Esophagus (tissue), 2 donors: ENCODE measurements at regions not wholly inside any gene's neighbourhood (a gene's known extent, or its start where the extent isn't known, plus 50 kb on each side); places are given as distances from the start of the nearest gene placed in this dataset.
"Not testable (repeated sequence)": the region's sequence is repeated elsewhere in the genome, so short reads cannot be mapped to it uniquely, and the experiment has no call there.

Experiments used
- H3K27ac ChIP-seq, 2 donors: one replicate each; pipeline ENCODE4 v1.5.1; 2013; ENCODE audit warnings: low read depth in 2 of 2, mild to moderate bottlenecking in 2 of 2, inconsistent platforms in 1 of 2, low read length in 1 of 2, moderate library complexity in 1 of 2
- H3K27me3 ChIP-seq, 2 donors: one replicate each; pipeline ENCODE4 v1.6.1; 2013; ENCODE audit warnings: low read length in 2 of 2, control low read depth in 1 of 2, mild to moderate bottlenecking in 1 of 2; ENCODE audit not compliant: insufficient read depth in 2 of 2, control insufficient read depth in 1 of 2
- H3K36me3 ChIP-seq, 2 donors: one replicate each; pipeline ENCODE4 v1.6.1; 2013; ENCODE audit warnings: low read length in 1 of 2; ENCODE audit not compliant: control insufficient read depth in 2 of 2, insufficient read depth in 2 of 2
- H3K4me1 ChIP-seq, 2 donors: one replicate each; pipeline ENCODE4 v1.6.1; 2013; ENCODE audit warnings: low read length in 1 of 2; ENCODE audit not compliant: control insufficient read depth in 2 of 2, insufficient read depth in 2 of 2
- H3K4me3 ChIP-seq, 2 donors: one replicate each; pipeline ENCODE4 v1.5.1; 2013; ENCODE audit warnings: low read length in 2 of 2, mild to moderate bottlenecking in 2 of 2, low read depth in 1 of 2, moderate library complexity in 1 of 2
- H3K9me3 ChIP-seq, 2 donors: one replicate each; pipeline ENCODE4 v1.6.1; 2013; ENCODE audit warnings: mild to moderate bottlenecking in 2 of 2, low read depth in 1 of 2, low read length in 1 of 2, moderate library complexity in 1 of 2; ENCODE audit not compliant: control insufficient read depth in 2 of 2, insufficient read depth in 1 of 2
- WGBS, 2 donors: extraction: QIAGEN DNeasy Blood & Tissue Kit; methylation state at CpG; one replicate each; pipeline ENCODE4 v1.1.7; 2013; 5-methylcytosine and 5-hydroxymethylcytosine counted together
- donor health status: healthy with polysubstance abuse.
- donor health status: Bipolar disorder and iron deficiency.

GRCh38 chr5:145629047-145629446 lies 206.1 kb downstream of the PRELID2 start:
- WGBS, 2 donors, result 70 to 80% methylated on average over 3 of the region's 3 CpGs
- no peaks in the 10 kb centered on the region for H3K27me3 ChIP-seq
- H3K27ac ChIP-seq, result no peak overlapping the region
- H3K4me3 ChIP-seq, result no peak overlapping the region
- no peaks in the 10 kb centered on the region for H3K9me3 ChIP-seq
- H3K36me3 ChIP-seq, result no peaks in the 10 kb centered on the region
- no peaks in the 10 kb centered on the region for H3K4me1 ChIP-seq

DNA sequence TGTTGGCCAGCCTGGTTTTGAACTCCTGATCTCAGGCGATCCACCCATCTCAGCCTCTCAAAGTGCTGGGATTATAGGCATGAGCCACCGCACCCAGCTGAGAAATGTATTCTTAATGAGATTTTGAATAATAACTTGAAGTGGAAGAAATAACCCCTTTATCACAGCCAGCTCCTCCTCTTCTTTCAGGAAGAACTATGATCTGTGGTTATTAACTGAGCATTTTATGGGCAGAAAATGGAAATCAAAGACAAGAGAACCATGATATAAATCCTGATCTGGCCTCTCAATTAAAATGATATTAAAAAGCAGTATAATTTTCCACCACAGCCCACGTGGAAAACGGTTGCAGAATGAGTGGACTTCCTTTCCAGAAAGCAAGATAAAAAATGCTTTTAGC lies 206.6 kb downstream of the PRELID2 start:
- 76 to 82% methylated on average over 4 of the region's 4 CpGs for WGBS, 2 donors

GRCh38 chr5:145619806-145620310 lies 215.3 kb downstream of the PRELID2 start:
- no peak overlapping the region for H3K4me3 ChIP-seq
- no peak overlapping the region for H3K27ac ChIP-seq
- H3K9me3 ChIP-seq, result peaks cover 0 to 3% of the 10 kb centered on the region in 2 donors
- no peaks in the 10 kb centered on the region for H3K36me3 ChIP-seq
- WGBS, 2 donors, result 92 to 93% methylated on average over 1 of the region's 1 CpG
- H3K4me1 ChIP-seq, result no peaks in the 10 kb centered on the region
- no peaks in the 10 kb centered on the region for H3K27me3 ChIP-seq

More for the DNA sequence above, 206.6 kb downstream of the PRELID2 start:
- Histone ChIP-seq H3K4me1 (no peaks in the 10 kb centered on the region), H3K27me3 (no peaks in the 10 kb centered on the region), H3K4me3 (no peak overlapping the region), H3K9me3 (peaks cover 0 to 3% of the 10 kb centered on the region in 2 donors), H3K27ac (no peak overlapping the region), H3K36me3 (no peaks in the 10 kb centered on the region)

DNA sequence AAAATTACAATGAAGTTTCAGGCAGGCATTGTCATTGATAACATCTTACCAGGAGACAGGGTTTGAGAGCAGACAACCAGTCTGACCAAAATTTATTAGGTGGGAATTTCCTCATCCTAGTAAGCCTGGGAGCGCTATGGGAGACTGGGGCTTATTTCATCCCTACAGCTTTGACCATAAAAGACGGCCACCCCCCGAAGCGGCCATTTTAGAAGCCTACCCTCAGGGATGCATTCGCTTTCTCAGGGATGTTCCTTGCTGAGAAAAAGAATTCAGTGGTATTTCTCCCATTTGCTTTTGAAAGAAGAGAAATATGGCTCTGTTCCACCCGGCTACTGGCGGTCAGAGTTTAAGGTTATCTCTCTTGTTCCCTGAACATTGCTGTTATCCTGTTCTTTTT lies 218.4 kb downstream of the PRELID2 start:
- not testable (repeated sequence) for H3K36me3 ChIP-seq, H3K27me3 ChIP-seq, H3K9me3 ChIP-seq, H3K4me1 ChIP-seq, H3K27ac ChIP-seq, H3K4me3 ChIP-seq
- WGBS, 2 donors, result 95 to 98% methylated on average over 7 of the region's 7 CpGs

DNA sequence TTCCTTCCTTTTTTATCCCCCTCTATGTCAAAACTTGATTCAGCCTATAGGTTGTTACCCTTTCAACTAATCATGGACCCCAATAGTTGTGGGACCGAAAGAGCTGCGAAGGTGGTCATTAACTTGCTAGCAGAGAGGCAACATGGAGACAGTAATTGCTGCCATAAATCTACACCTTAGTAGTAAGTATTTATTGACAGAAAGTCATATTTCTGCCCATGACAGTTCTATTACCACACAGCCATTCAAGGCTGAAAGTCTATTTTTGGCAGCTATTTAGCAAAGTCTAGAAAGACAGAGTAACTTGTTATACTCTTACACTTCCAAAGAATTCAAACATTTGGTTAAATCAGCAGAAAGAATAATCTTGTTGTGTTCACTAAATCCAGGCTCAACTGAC lies 236.2 kb downstream of the PRELID2 start:
- no peaks in the 10 kb centered on the region for H3K36me3 ChIP-seq
- no peaks in the 10 kb centered on the region for H3K4me1 ChIP-seq
- H3K9me3 ChIP-seq, result no peaks in the 10 kb centered on the region
- no peak overlapping the region for H3K4me3 ChIP-seq
- no peak overlapping the region for H3K27ac ChIP-seq
- no peaks in the 10 kb centered on the region for H3K27me3 ChIP-seq
- 91 to 94% methylated on average over 2 of the region's 2 CpGs for WGBS, 2 donors

- no peak overlapping the region for H3K27ac ChIP-seq
- 56 to 63% methylated on average over 5 of the region's 5 CpGs for WGBS, 2 donors
These were observed 237.0 kb downstream of the PRELID2 start for GRCh38 chr5:145598184-145598583.

DNA sequence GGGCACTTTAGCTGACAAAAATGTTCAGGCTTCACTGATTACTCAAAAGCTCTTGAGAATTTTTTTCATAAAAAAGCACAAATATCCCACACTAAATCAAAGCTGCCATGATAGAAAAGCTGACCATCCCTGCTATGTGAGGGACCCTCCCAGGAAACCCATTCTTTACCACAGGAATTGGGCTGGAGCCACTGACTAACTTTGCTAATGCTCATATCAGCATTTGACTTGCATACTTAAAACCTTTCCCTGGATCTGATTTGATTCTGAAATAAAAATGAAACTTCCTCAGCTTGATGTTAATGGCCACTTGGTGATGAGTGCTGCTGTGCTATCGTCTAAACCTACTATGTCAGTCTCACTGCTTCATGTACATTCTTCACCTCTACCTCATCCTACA lies 243.6 kb downstream of the PRELID2 start:
- Histone ChIP-seq H3K4me3 (no peak overlapping the region), H3K36me3 (no peaks in the 10 kb centered on the region), H3K27me3 (no peaks in the 10 kb centered on the region), H3K4me1 (no peaks in the 10 kb centered on the region), H3K9me3 (no peaks in the 10 kb centered on the region), H3K27ac (no peak overlapping the region)
- 95 to 96% methylated on average over 1 of the region's 1 CpG for WGBS, 2 donors

More at GRCh38 chr5:145598184-145598583, 237.0 kb downstream of the PRELID2 start:
- no peaks in the 10 kb centered on the region for H3K9me3 ChIP-seq
- H3K27me3 ChIP-seq, result no peaks in the 10 kb centered on the region
- H3K36me3 ChIP-seq, result no peaks in the 10 kb centered on the region
- no peaks in the 10 kb centered on the region for H3K4me1 ChIP-seq
- no peak overlapping the region for H3K4me3 ChIP-seq

DNA sequence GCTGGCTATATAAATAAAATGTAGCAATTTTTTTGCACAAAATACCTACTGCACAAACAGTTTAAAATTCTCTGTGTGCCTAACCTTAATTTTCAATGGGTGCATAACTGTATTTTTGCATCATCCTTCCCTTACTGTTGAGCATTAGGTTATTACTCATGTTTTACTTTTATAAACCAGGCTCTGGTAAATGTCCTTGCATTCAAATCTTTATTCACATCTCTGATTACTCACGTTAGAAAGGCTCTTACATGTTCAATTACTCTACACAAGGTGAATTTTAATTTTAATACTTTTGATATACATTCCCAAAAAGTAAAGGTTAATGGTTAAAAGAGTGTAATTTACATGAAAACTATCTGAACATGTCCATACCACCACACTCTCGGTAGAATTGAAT lies 246.1 kb downstream of the PRELID2 start:
- H3K4me1 ChIP-seq, result peaks cover 0 to 2% of the 10 kb centered on the region in 2 donors
- H3K4me3 ChIP-seq, result no peak overlapping the region
- WGBS, 2 donors, result 80 to 84% methylated on average over 2 of the region's 2 CpGs
- H3K27ac ChIP-seq, result no peak overlapping the region
- H3K27me3 ChIP-seq, result no peaks in the 10 kb centered on the region
- no peaks in the 10 kb centered on the region for H3K36me3 ChIP-seq
- no peaks in the 10 kb centered on the region for H3K9me3 ChIP-seq

GRCh38 chr5:145588558-145588957 lies 246.6 kb downstream of the PRELID2 start:
- Histone ChIP-seq H3K36me3 (no peaks in the 10 kb centered on the region), H3K27me3 (no peaks in the 10 kb centered on the region), H3K4me1 (peaks cover 0 to 2% of the 10 kb centered on the region in 2 donors), H3K27ac (no peak overlapping the region), H3K9me3 (no peaks in the 10 kb centered on the region), H3K4me3 (no peak overlapping the region)
- 73 to 77% methylated on average over 2 of the region's 2 CpGs for WGBS, 2 donors

- Histone ChIP-seq H3K36me3 (no peaks in the 10 kb centered on the region), H3K27me3 (no peaks in the 10 kb centered on the region), H3K4me3 (no peak overlapping the region), H3K9me3 (no peaks in the 10 kb centered on the region), H3K4me1 (peaks cover 0 to 2% of the 10 kb centered on the region in 2 donors), H3K27ac (no peak overlapping the region)
- 44 to 58% methylated on average over 4 of the region's 4 CpGs for whole genome bisulfite sequencing, 2 donors
These were observed 247.0 kb downstream of the PRELID2 start for GRCh38 chr5:145588113-145588512.
